ENCODE measurements at regions not wholly inside any gene's neighbourhood (a gene's known extent, or its start where the extent isn't known, plus 50 kb on each side); places are given as distances from the start of the nearest gene placed in this dataset.

DNA sequence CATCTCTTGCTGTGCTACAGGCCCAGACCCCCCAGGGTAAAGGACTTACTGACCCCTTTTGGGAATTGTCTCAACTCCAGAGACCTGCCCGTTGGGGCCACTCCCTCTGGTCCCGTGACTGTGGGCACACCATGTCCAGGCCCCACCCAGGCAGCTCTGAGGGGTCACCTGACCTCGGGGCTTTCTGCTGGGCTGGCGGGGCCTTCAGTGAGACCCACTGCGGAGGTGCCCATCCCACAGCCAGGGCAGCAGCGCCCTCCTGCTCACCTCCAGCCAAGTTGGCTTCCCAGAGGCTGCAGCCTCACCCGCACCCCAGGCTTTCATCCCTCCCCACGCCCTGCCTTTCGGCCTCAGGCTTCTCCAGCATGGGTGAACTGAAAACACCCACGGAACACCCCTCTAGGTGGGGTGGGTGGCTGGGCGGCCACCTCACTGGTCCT, 147.2 kb downstream of the DNAJB6 start:
- no peaks in the 10 kb centered on the region for H3K36me3 Mint-ChIP-seq (ENCODE audit: insufficient read depth in 1 of 3, low read depth in 3 of 3)
- H3K9me3 ChIP-seq (ENCODE audit: control insufficient read depth, low read depth, low read length), result no peaks in the 10 kb centered on the region
- peaks cover 52% of the 10 kb centered on the region for H3K27me3 Mint-ChIP-seq (ENCODE audit: low read depth)

More for the DNA sequence above, 147.2 kb downstream of the DNAJB6 start:
- Histone ChIP-seq H4K5ac (ENCODE audit: insufficient read length, low read depth, low read length) (no peak overlapping the region), H2BK20ac (ENCODE audit: low read depth, low read length, poor library complexity, severe bottlenecking) (no peak overlapping the region), H3K79me1 (ENCODE audit: insufficient read depth, low read depth, low read length, poor library complexity, severe bottlenecking) (no peaks in the 10 kb centered on the region), H3K23me2 (ENCODE audit: insufficient read length, low read depth, low read length, poor library complexity, severe bottlenecking) (no peaks in the 10 kb centered on the region), H3K18ac (ENCODE audit: insufficient read length, low read depth, low read length) (no peak overlapping the region), H3K4ac (ENCODE audit: low read depth, low read length) (no peak overlapping the region), H3K56ac (ENCODE audit: insufficient read length, low read depth, low read length) (no peak overlapping the region), H3K9ac (ENCODE audit: extremely low read depth, insufficient read length, low read length) (no peak overlapping the region), H4K91ac (ENCODE audit: insufficient read length, low read depth, low read length) (no peak overlapping the region), H3K4me2 (ENCODE audit: insufficient read depth, insufficient read length, low read length) (no peak overlapping the region), H4K20me1 (ENCODE audit: control insufficient read depth, insufficient read depth, insufficient read length) (no peaks in the 10 kb centered on the region), H3K14ac (ENCODE audit: insufficient read depth, low read length) (no peak overlapping the region; the same call in 1 of the 2 replicates), H3K79me2 (ENCODE audit: insufficient read depth, low read length) (no peaks in the 10 kb centered on the region), H3T11ph (ENCODE audit: low read length) (no peak overlapping the region), H2AK5ac (ENCODE audit: insufficient read length, low read length) (no peak overlapping the region), H3K27me3 (ENCODE audit: insufficient read depth, low read length) (no peaks in the 10 kb centered on the region), H3K23ac (ENCODE audit: insufficient read length, low read depth, low read length) (no peak overlapping the region), H2AFZ (ENCODE audit: low read length) (no peak overlapping the region), H2BK15ac (ENCODE audit: low read depth, low read length) (no peak overlapping the region), H4K8ac (replicated peaks; ENCODE audit: insufficient read length, low read depth, low read length) (no peak overlapping the region), H3K27ac (ENCODE audit: insufficient read length, low read depth, low read length) (no peak overlapping the region), H2BK120ac (ENCODE audit: low read depth, low read length, poor library complexity, severe bottlenecking) (no peak overlapping the region), H3K4me1 (ENCODE audit: insufficient read depth, low read length) (no peaks in the 10 kb centered on the region), H2BK12ac (ENCODE audit: insufficient read length, low read depth, low read length) (no peak overlapping the region), H2BK5ac (ENCODE audit: insufficient read length, low read length) (no peak overlapping the region)
- no peak overlapping the region for H3K4me3 Mint-ChIP-seq
- no peak overlapping the region for H3K27ac Mint-ChIP-seq
- no peaks in the 10 kb centered on the region for H3K4me1 Mint-ChIP-seq
- no peak for DNase-seq
- H3K9me3 Mint-ChIP-seq, result peaks cover 0 to 2% of the 10 kb centered on the region in 2 experiments; a peak in 2 of 5 replicates
- TF ChIP-seq, protein P1, sequence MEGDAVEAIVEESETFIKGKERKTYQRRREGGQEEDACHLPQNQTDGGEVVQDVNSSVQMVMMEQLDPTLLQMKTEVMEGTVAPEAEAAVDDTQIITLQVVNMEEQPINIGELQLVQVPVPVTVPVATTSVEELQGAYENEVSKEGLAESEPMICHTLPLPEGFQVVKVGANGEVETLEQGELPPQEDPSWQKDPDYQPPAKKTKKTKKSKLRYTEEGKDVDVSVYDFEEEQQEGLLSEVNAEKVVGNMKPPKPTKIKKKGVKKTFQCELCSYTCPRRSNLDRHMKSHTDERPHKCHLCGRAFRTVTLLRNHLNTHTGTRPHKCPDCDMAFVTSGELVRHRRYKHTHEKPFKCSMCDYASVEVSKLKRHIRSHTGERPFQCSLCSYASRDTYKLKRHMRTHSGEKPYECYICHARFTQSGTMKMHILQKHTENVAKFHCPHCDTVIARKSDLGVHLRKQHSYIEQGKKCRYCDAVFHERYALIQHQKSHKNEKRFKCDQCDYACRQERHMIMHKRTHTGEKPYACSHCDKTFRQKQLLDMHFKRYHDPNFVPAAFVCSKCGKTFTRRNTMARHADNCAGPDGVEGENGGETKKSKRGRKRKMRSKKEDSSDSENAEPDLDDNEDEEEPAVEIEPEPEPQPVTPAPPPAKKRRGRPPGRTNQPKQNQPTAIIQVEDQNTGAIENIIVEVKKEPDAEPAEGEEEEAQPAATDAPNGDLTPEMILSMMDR (conservative IDR thresholded peaks at IDR 0.05), result no peak
- WGBS (ENCODE audit: extremely low coverage, insufficient read length, low lambda C conversion rate), result no CpG with 5 or more reads among the region's 11 CpGs

Measured in H9 (cell line).